Testis (tissue), 2 donors: ENCODE measurements at regions not wholly inside any gene's neighbourhood (a gene's known extent, or its start where the extent isn't known, plus 50 kb on each side); places are given as distances from the start of the nearest gene placed in this dataset.
"Not testable (repeated sequence)": the region's sequence is repeated elsewhere in the genome, so short reads cannot be mapped to it uniquely, and the experiment has no call there.

ENCODE experiments used
- DNase-seq: peaks from one replicate; pipeline ENCODE4 v3.0.0-alpha.2; 2019
- H3K27ac ChIP-seq, 2 donors: fragments of 200-600 bp; sonication (generic); one replicate each; pipeline ENCODE4 v1.5.1; 2019
- H3K27me3 ChIP-seq: fragments of 200-600 bp; sonication (generic); one replicate; pipeline ENCODE4 v1.5.1; 2019
- H3K36me3 ChIP-seq: fragments of 200-600 bp; sonication (generic); one replicate; pipeline ENCODE4 v1.5.1; 2017; ENCODE audit warnings: low read depth; ENCODE audit errors: missing control alignments
- H3K4me1 ChIP-seq: fragments of 200-600 bp; sonication (generic); one replicate; pipeline ENCODE4 v1.5.1; 2019
- H3K4me3 ChIP-seq, 2 donors: fragments of 200-600 bp; sonication (generic); one replicate each; pipeline ENCODE4 v1.5.1; 2017 to 2019
- H3K9me3 ChIP-seq: fragments of 200-600 bp; sonication (generic); one replicate; pipeline ENCODE4 v1.5.1; 2017
- CTCF ChIP-seq, 3 experiments: fragments of 450-650 bp in 2 of 3; fragments of 200-600 bp in 1 of 3; sonication (generic) in 1 of 3; IDR thresholded peaks; one replicate each; pipeline ENCODE4 v1.5.1; 2016 to 2019; ENCODE audit warnings: antibody characterized with exemption in 3 of 3, mild to moderate bottlenecking in 2 of 3, moderate library complexity in 1 of 3
- POLR2A ChIP-seq: fragments of 450-650 bp; IDR thresholded peaks from one replicate; pipeline ENCODE4 v1.6.1; 2017; ENCODE audit warnings: antibody characterized with exemption, mild to moderate bottlenecking, moderate library complexity
- WGBS, 2 donors: methylation state at CpG; one replicate each; pipeline ENCODE4 v1.1.5; 2018; 5-methylcytosine and 5-hydroxymethylcytosine counted together
- intact Hi-C: fragments of 100-400 bp; cut with DNase I; formaldehyde crosslinking; loops from one replicate; pipeline ENCODE4 v1.15.1; 2023; ENCODE audit warnings: low total_unique reads

- Histone ChIP-seq H3K27me3 (no peaks in the 10 kb centered on the region), H3K36me3 (no peaks in the 10 kb centered on the region), H3K9me3 (no peaks in the 10 kb centered on the region), H3K4me3 (no peak overlapping the region), H3K27ac (no peak overlapping the region), H3K4me1 (no peaks in the 10 kb centered on the region)
- TF ChIP-seq POLR2A (no peak), CTCF (IDR thresholded peaks at IDR 0.05) (no peak)
- no peak for DNase-seq
- intact Hi-C loops: no loop called here
- 83 to 85% methylated on average over 2 to 4 of the region's 4 CpGs for WGBS, 2 donors
These were observed 197.8 kb downstream of the MATN1 start for GRCh38 chr1:30525631-30525970.

- no peak overlapping the region for H3K4me3 ChIP-seq
- no peaks in the 10 kb centered on the region for H3K4me1 ChIP-seq
- H3K36me3 ChIP-seq: no peaks in the 10 kb centered on the region
- intact Hi-C loops: no loop called here
- DNase-seq: no peak
- no peak overlapping the region for H3K27ac ChIP-seq
- H3K9me3 ChIP-seq: no peaks in the 10 kb centered on the region
- WGBS, 2 donors: 66 to 67% methylated on average over 9 to 11 of the region's 11 CpGs
- no peaks in the 10 kb centered on the region for H3K27me3 ChIP-seq
- no peak for TF ChIP-seq POLR2A
- no peak for TF ChIP-seq CTCF (IDR thresholded peaks at IDR 0.05)
These were observed 198.4 kb downstream of the MATN1 start for GRCh38 chr1:30524840-30525617.

- H3K9me3 ChIP-seq, H3K4me3 ChIP-seq, H3K27ac ChIP-seq, H3K36me3 ChIP-seq, H3K27me3 ChIP-seq, DNase-seq, intact Hi-C loops, H3K4me1 ChIP-seq: not testable (repeated sequence)
- 83 to 87% methylated on average over 8 of the region's 8 CpGs for WGBS, 2 donors
These were observed 199.3 kb downstream of the MATN1 start for GRCh38 chr1:30524025-30524555.

GRCh38 chr1:30523055-30524020 lies 200.0 kb downstream of the MATN1 start:
- Histone ChIP-seq H3K4me3 (no peak overlapping the region), H3K27me3 (no peaks in the 10 kb centered on the region), H3K9me3 (no peaks in the 10 kb centered on the region), H3K4me1 (no peaks in the 10 kb centered on the region), H3K36me3 (no peaks in the 10 kb centered on the region), H3K27ac (no peak overlapping the region)
- DNase-seq: no peak
- WGBS, 2 donors: 70 to 78% methylated on average over 3 to 5 of the region's 5 CpGs
- TF ChIP-seq POLR2A: no peak
- TF ChIP-seq CTCF (IDR thresholded peaks at IDR 0.05): no peak
- intact Hi-C loops: no loop called here
